ENCODE measurements at regions not wholly inside any gene's neighbourhood (a gene's known extent, or its start where the extent isn't known, plus 50 kb on each side); places are given as distances from the start of the nearest gene placed in this dataset.

DNA sequence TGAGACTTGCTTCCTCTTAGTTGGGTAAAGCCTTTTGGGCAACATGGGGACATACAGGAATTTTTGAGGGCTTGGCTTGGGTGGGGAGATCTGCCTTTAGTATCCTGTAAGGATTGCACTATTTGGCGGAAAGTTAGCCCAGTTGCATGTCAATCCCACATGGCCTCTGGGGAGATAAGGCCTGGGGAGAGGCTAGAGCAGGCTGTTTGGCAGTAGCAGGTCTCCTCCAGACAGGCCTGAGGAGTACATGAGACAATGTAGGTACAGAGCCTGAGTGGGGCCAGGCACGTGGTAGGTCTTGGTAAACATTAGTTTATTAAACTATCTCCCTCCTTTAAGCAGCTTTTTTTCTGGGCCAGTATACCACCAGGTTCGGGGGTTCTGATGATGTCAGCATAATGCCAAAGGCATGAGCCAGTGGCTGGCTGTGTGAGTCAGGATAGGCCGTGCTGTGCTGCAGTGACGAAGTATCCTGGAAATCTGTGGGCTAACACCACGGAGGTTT lies 147.9 kb downstream of the VEGFA start:
- no peak for DNase-seq (ENCODE audit: low spot score)

DNA sequence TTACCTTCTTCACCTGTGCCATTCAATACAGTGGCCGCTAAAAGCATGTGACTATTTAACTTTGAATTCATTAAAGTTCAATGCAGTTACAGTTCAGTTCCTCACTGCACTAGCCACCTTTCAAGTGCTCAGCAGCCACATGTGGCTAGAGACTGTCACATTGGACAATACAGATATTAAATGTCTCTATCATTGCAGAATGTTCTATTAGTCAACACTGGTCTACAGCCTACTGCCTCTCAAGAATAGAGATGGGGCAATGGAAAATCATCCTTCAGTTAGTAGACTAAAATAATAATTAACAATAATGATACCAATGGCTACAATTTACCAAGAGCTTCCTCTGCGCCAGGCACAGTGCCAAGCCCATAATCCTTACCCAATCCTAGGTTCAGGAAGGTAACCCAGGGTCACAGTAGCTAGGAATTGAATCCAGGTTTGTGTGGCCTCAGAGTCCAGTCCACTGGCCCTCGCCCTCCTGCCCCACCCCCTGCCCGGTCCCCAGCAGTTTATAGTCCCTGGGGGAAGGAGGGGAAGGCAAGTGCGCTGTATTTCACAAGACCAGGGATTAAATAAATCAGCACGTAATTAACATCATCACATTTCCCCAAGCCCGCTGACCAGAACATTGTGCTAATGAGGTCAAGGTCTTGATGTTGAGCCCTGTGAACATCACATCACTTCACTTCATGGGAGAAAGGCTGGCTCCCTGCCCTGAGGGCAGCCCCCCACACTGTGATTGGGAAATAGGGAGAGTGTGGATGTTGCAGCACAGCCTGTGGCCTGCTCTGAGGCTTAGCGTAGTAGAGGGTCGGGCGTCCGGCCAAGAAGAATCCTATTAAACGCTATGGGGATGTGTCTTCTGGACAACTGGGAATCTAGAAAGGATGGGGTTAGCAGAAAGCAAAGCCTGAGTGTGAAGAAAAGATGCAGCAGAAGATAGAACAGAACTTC lies 147.2 kb downstream of the VEGFA start:
- DNase-seq (ENCODE audit: low spot score) = no peak

DNA sequence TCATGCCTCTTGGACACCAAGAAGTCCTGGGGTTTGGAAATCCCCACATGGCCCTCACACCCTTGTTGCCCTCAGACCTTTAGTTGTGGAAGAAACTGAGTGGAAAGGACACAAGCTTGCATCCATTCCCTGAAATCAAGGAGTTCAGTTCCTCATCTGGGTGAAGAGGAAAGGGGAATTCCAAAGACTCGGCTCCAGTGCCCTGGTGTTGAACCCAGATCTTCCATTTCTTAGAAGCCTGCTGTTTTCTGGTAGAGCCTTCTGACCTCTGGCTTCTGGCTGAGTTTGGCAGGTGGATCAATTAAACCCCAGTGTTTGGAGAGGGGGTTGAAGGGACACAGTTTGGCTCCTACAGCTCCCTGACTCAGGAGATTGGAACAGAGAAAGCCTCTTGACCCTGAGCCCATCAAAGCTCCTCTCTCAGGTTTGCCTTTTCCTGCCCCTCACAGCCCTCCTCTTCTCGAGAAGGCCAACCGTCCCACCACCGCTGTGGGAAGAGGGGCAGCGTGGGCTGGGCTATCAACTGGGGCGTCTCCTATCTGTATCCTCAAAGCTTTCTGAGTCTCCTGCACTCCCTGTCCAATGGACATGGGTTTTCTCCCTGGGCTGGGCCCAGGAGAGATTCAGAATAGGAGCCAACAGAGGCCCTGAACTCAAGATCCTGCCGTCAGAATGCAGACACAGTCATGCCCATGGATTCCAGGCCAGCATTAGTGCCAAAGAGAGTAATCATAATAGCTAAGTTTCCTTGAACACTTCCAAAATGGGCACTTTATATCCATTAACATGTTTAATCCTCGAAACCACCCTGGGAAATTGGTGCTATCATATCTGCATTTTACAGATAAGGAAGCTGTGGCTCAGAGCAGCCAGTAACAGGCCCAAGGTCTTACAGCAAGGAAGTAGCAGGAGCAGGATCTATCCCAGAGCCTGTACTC lies 146.2 kb downstream of the VEGFA start:
- DNase-seq (ENCODE audit: low spot score) = no peak

DNA sequence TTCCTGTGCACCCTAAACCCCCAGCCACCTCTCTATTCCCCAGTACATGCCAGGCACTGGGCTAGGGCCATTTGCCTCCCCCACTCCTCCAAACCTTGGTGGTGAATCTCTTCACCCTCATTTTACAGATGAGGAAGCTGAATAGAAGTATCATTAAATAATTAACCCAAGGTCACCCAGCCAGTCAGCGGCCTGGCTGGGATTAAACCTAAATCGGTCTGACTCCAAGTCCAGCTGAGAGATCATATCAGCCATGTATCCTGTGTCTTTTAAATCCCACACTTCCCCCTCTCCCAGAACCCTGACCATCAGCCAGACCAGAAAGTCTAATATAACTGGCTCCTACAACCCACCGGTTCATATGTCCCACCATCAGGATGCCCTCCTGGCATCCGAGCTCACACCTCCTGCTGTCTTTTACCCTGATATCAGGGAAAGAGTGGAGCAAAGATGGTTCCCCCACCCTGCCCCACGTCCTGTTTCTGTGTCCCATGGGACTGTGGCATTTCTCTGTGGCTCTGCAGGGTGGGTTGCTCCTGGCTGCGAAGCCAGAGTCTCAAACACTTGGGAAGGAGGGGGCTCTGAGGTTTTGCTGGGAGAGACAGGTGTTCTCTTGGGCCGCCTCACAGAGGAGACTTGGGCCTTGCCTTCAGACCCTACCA lies 145.3 kb downstream of the VEGFA start:
- DNase-seq (ENCODE audit: low spot score) = no peak

DNA sequence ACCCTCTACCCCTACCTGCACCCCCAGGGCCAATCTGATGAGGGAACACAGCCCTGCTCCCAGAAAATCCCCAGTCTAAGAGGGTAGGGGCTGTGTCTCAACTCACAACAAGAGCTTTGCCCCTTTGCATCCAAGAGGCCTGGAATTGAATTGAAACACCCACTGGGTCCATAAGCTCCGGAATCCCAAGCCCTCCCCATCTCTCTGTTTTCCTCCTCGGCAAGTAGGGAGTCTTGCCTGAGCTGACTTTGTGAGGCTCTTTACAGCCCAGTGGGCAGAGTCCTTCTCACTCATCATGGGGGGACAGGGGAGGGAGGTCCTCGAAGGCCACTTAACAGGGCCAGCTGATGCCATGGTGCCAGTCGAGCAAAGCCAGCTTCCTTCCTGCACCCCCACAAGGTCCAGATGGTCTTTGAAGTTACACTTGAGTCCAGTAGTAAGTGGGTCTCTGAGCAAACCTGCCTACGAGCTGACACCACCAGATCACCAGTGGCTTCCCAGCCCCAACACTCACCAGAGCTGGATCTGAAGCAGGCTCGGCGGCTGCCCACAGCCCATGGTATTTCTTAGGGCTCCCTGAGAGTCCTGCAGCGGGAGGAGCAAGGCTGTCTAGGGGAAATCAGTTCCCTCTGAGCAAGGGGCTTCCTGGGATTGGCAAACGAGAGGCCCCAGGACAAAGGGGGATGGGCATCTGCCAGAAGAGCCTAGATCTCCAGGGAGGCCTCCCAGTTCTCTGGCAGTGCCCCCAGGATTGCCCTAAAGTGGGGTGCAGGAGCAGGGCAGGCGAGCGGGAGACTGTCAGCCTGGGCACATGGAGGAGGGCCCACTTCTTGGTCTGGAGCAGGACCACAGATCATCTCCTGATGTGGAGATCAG lies 144.5 kb downstream of the VEGFA start:
- no peak for DNase-seq (ENCODE audit: low spot score)

DNA sequence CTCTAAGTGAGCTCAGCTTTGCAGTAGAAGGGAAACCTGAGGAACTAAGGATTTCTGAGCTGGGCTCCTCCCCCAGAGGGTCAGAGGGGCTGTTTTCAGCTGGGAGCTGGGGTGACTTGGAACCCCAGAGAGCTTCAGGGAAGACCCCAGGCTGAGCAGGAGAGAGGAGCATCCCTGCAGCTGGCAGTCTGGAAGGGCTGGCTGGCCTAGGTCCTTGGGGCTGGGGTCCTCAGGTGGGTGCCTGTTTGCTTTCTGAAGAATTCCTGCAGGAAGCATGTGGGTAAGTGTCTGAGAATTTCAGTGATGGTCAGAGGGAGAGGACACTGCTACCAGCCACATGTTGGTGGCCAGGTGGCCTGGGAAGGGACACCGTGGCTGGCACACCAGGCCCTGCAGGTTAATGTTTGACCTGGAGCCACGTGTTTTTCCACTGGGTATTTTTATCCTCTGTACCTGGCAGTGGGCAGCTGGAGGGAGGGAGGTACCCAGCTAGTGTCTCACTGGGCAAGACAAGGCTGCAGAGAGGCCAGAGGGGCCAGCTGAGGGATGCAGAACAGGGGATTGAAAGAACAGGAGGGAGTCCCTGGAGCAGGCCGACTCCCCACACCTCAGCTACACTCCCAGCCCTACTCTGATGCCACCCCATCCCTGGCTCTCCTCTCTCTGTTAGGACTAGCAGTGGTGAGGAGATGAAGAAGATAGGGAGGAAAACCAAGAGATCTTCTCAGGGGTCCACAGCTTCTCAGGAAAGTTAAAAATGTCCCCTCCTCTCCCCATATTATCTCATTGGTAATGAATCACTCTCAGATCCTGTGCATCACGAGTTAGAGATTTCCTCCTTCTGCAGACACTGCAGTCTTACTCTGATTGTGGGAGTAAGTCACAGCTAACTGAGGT lies 143.6 kb downstream of the VEGFA start:
- DNase-seq (ENCODE audit: low spot score) = no peak

DNA sequence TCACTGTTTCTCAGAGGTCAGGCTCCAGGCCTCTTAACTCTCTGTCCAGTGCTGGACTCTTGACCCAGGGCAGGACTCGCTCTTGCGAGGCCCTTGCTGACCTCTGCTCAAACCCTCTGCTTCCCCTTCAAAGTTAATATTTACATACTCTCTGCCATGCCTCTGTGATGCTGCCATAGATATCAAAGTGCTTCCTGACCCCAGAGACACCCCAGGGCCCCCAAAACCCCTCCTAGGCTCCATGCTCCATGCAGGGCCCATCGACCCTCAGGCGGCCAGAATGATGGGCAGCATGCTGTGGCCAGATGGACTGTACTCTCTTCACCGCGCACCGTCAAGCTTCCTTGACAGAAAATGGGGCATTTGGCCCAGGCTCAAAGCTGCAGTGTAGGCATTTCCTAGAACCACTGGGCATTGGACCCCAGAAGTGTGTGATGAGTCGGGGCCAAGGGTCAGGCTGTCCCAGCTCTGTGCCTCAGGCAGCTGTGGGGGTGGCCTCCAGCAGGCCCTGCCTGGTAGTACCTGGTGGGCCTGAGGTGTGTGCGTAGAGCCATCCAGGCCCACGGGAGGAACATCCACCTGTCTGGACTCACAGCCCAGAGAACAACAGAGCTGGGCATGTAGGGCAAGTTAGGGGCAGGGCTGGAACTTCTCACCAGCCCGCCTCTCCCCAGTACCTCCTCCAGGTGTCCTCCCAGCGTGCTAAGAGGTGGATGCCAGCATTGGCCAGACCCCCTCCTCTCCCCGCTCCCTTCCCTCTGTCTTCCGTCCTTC lies 142.8 kb downstream of the VEGFA start:
- no peak for DNase-seq (ENCODE audit: low spot score)

DNA sequence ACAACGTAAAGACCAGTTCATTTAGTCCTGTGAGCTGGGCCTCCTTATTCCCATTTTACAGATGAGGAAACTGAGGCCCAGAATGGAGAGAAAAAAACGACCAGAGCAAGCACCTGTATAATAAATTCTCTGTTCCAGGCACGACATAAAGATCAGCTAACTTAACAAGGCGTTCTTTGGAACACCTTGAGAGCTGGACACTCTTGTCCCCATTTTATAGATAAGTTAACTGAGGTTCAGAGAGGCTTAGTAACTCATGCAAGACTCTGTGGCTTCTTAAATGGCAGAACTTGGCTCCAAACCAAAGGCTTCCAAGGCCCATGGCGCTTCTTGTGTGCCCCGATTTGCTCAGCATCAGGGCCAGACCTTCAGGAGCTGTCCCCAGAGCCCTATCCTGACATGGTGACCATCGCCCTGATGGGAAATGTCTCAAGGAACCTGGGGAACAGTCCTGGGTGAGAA lies 142.1 kb downstream of the VEGFA start:
- no peak for DNase-seq (ENCODE audit: low spot score)

DNA sequence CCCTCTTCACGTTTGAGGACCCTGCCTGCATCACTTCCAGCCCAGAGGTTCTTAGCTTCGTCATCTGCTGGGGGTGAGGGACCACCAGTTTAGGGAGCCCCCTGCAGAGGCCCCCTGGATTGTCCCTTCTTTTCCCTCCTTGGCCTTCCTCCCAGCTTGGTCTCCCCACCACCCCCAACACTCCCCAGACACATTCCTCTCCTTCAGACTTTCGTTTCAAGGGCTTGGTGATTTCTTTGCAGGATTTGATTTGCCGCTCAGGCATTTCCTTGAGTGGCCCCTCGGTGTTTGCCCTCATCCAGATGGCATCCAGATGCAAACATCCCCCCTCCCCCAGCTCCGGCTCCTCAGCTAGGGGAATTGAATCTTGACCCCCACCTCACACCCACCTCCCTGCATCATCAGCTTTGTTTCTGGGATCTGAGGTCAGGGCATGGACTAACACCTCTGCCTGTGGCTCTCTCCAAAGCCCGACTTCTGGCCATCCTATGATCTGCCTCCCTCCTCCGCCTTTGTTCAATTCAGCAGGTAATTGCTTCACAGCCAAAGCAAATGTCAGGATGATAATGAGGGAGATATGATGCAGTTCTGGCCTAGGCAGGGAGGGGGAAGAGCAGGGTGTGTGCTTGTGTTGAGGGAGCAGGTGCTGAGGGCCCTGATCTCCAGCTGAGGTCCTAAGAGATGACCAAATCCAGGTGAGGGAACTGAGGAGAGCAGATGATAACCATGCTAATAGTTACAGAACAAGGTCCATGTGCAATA lies 141.5 kb downstream of the VEGFA start:
- DNase-seq (ENCODE audit: low spot score) = no peak

DNA sequence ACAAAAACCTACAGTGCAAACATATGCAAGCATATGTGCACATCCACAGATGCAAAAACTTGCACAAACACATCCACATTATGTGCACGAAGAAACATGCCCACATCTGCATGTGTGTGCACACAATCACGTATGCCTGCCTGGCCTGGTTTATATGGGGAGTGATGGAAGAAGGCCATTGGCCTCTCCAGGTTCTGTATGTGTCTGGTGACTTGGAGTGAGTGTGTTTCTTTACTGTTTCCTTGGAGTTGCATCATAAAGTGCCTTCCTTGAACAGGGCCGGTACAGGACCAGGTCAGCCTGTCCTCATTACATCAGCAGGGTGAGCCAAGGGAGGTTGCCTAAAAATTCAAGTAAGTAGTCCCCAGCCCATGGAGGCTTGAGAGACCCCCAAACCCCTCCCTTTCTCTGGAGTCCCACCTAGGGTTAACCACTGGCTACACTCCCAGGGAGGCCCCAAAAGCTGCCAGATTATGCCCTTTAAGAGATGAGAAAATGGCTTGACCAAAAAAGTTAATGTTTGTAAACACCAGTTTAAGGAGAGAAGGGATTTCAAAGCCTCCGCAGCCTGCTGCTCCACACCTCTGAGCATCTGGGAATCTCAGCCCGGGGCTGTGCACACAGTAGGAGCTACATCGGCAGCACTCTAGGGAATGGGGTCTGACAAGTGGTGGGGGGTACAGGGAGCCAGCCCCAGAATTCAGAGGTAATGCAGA lies 140.8 kb downstream of the VEGFA start:
- no peak for DNase-seq (ENCODE audit: low spot score)

DNA sequence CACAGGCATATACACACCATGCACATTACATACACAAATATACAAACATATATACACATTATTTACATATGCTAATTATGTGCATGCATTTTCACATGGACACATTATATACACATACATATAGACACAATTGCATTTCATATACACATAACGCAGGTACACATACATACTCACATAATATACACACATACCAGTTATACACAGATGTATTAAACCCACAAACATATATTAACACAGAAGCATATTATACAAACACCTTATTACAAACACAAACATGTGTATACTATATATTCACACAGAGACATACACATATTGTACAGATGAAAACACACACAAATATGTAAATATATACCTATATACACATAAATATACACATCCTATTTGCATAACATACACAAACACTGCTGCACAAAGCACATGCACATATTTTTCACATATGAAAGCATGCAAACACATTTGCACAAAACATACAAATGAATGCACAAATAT lies 140.2 kb downstream of the VEGFA start:
- no peak for DNase-seq (ENCODE audit: low spot score)

DNA sequence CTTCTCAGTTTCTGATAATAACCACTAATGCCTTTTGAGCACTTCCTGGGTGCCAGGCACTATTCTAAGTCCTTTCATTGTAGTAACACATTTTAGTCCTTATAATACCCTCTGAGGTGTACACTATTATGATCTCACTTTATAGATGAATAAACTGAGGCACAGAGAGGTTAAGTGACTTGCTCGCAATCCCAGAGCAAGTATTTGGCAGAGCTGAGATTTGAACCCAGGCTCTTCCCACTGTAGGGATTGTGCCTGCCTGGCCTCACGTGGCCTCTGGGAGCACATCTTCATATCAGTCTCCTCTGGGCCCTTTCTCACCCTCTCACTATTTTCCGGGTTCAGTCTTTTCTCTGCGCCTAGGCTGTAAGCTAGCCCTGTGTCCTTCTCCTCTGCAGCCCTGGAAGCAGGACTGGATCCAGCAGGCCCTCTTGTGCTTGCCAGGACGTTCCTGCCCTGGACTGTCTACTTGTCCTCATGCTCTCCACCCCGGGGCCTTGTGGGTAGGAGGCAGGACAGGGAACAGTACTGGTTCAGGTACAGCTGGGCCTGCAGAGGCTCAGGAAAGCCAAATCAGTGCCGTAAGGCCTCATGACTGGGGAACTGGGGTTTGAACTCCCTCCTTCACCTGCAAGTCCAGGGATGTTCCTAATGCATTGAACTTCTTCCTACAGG lies 139.6 kb downstream of the VEGFA start:
- no peak for DNase-seq (ENCODE audit: low spot score)

DNA sequence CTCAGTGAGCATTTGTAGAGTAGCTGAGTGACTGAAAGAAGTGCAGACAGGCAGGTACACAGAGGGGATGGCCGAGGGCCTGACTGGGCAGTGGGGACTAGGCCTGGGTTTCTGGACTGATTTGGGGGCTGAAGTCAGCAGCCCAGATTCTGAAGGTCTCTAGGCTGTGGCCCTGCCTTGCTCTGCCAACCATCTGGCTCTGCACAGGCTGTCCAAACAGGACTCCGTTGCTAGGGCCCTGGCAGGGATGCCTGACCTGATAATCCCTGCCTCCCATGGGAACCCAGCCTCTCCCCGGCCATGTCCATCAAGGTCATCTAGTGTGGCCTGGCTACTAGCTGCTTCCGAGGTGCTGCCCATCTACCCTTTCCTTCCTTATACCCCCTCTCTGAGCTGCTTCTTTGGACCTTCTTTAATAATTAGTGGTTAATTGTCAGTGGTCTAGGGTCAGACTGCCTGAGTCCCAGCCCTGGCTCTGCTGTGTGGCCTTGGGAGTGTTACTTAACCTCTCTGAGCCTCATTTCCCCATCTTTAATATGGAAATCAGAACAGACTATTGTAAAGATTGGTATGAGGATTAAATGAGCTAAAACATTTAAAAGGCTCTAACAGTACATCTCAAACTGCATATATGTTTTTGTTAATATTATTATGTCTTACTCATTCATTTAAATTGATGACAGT lies 137.9 kb downstream of the VEGFA start:
- DNase-seq (ENCODE audit: low spot score) = no peak

DNA sequence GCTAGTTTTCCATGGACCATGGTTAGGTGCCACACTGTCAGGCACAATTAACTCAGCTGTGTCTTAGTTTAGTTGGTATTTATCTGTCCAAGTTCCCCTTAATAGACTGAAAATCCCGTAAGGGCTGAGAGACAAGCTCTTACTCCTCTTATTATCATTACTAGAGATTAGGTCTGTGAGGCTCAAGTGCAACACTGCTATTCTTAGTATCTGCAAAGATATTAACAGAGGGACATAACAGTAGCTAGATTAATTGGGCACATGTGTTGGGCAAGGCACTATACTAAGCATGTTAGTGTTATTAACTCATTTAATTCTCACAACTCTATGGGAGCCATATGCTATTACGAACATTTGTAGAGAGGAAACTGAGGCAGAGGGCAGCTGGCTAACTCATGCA lies 137.3 kb downstream of the VEGFA start:
- no peak for DNase-seq (ENCODE audit: low spot score)

DNA sequence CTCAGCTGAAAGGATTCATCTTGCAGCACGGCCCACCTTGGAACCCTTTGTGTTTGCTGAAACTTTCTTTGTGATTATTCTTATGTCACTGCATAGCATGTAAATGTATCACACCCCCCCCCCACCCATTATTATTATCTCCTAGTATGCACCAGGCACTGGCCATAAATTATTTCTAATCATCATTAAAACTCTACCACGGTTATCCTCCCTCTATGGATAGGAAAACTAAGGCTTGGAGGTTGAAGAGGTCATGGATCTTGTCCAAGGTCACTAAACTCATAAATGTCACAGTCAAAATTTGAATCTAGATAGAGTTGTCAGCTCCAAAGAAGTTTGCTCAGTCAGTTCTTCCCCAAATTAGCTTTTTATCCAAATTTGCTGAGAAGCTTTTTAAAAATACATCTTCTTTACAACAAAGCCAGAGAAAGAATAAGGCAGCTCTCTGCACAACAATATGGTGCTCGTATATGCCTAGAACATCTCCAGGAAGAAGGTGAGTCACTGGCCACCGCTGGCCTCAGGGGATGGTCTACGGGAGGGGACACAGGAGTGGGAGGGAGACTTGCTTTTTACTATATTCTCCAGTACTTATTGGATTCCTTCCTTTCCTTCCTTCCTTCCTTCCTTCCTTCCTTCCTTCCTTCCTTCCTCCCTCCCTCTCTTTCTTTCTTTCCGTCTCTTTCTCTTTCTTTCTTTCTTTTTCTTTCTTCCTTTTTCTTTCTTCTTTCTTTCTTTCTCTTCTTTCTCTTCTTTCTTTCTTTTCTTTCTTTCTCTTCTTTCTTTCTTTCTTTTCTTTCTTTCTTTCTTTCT lies 134.5 kb downstream of the VEGFA start:
- DNase-seq (ENCODE audit: low spot score) = no peak
